ENCODE measurements at regions not wholly inside any gene's neighbourhood (a gene's known extent, or its start where the extent isn't known, plus 50 kb on each side); places are given as distances from the start of the nearest gene placed in this dataset.

GRCh38 chr13:30816736-30817135 lies 81.4 kb downstream of the ALOX5AP start:
- ChIA-PET CTCF (interaction anchor here (0.9 to 1.4 kb wide), 3 partner anchors 15 to 53 kb away, joined by 3 to 5 read pairs (median 3); no protein-coding TSS in a partner anchor), POLR2A (no interaction called here)
- Histone ChIP-seq H3K9me3 (no peaks in the 10 kb centered on the region), H3K4me2 (no peak overlapping the region), H3K4me3 (no peak overlapping the region), H3K4me1 (peaks cover 8% of the 10 kb centered on the region; the same call in 2 of the 3 replicates), H3K27ac (no peak overlapping the region)
- WGBS (ENCODE audit: missing lambda C conversion rate), result 64% methylated on average over 6 of the region's 6 CpGs
- DNase-seq (ENCODE audit: low read depth in 1 of 2, low spot score in 1 of 2) (no peak), FAIRE-seq (no peak), ATAC-seq (no peak)
- no peak for TF ChIP-seq ESRRA (IDR thresholded peaks at IDR 0.05; ENCODE audit: borderline replicate concordance, low read length)
- no peak for TF ChIP-seq EHF (CRISPR knock-in tag; IDR thresholded peaks at IDR 0.05)
- no peak for TF ChIP-seq HDAC2 (IDR thresholded peaks at IDR 0.05)
- TF ChIP-seq MYC (IDR thresholded peaks at IDR 0.05; ENCODE audit: borderline replicate concordance, low read length), result no peak
- TF ChIP-seq POLR2AphosphoS2 (conservative IDR thresholded peaks at IDR 0.05; ENCODE audit: low read length), result no peak
- TF ChIP-seq PHF8 (IDR thresholded peaks at IDR 0.05; ENCODE audit: borderline replicate concordance, low read depth), result no peak
- TF ChIP-seq TP53 (CRISPR knock-in tag; IDR thresholded peaks at IDR 0.05), result no peak
- no peak for TF ChIP-seq RNF2 (IDR thresholded peaks at IDR 0.05; ENCODE audit: borderline replicate concordance, low read depth)
- TF ChIP-seq HOXB13 (CRISPR knock-in tag; IDR thresholded peaks at IDR 0.05; ENCODE audit: low read depth), result no peak
- no peak for TF ChIP-seq CBX2 (IDR thresholded peaks at IDR 0.05; ENCODE audit: borderline replicate concordance, low read depth)
- TF ChIP-seq, protein P1, sequence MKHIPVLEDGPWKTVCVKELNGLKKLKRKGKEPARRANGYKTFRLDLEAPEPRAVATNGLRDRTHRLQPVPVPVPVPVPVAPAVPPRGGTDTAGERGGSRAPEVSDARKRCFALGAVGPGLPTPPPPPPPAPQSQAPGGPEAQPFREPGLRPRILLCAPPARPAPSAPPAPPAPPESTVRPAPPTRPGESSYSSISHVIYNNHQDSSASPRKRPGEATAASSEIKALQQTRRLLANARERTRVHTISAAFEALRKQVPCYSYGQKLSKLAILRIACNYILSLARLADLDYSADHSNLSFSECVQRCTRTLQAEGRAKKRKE (CRISPR knock-in tag; IDR thresholded peaks at IDR 0.05; ENCODE audit: low read depth), result no peak
- no peak for TF ChIP-seq JUN (IDR thresholded peaks at IDR 0.05)
- TF ChIP-seq MAFK (IDR thresholded peaks at IDR 0.05; ENCODE audit: partially characterized antibody), result no peak
- TF ChIP-seq SREBF2 (IDR thresholded peaks at IDR 0.05), result no peak
- no peak for TF ChIP-seq SMC3 (IDR thresholded peaks at IDR 0.05)
- no peak for TF ChIP-seq BHLHE40 (IDR thresholded peaks at IDR 0.05; ENCODE audit: low read depth, low read length)
- TF ChIP-seq CEBPB (IDR thresholded peaks at IDR 0.05), result no peak
- no peak for TF ChIP-seq POLR2A (IDR thresholded peaks at IDR 0.05; ENCODE audit: low read length)
- TF ChIP-seq CBX8 (IDR thresholded peaks at IDR 0.05), result no peak
- no peak for TF ChIP-seq HEYL (CRISPR knock-in tag; IDR thresholded peaks at IDR 0.05)

DNA sequence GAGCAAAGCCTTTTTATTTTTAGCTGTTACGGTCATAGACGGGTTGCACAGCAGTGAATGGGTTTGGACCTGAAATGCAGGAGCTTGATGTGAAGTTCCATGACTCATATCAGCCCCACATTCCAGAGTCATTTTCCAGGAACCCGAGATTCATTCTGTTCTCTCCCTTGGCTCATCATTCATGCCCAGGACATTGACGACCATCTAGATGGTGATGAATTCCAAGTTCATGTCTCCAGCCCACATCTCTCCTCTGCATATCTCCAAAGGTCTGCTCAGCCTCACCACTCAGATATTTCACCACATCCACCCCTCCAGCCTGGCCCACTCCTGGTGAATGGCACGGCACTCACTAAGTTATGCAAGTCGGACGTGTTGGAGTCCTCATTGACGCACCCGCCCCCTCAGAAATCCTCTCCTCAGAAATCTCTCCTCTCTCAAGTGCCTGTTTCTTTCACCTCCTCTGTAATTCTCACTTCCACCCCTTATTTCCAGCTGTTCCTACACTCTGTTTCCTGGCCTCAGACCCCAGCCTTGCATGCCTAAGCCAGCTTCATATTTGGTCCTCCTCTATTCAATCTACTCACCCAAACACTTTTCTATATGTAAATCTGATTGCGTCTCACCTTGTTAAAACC lies 83.1 kb downstream of the ALOX5AP start:
- POLR2A ChIA-PET, result no interaction called here
- no peak for TF ChIP-seq JUN (IDR thresholded peaks at IDR 0.05)
- TF ChIP-seq KDM1A (IDR thresholded peaks at IDR 0.05; ENCODE audit: low read depth), result no peak
- TF ChIP-seq CBX2 (IDR thresholded peaks at IDR 0.05; ENCODE audit: borderline replicate concordance, low read depth), result no peak
- TF ChIP-seq MAZ (IDR thresholded peaks at IDR 0.05; ENCODE audit: borderline replicate concordance, low read depth, low read length), result no peak
- H3K27ac ChIP-seq, result no peak overlapping the region; a peak in 1 of 6 replicates
- no peak overlapping the region for H3K4me3 ChIP-seq
- ATAC-seq (no peak), DNase-seq (ENCODE audit: low read depth in 1 of 2, low spot score in 1 of 2) (no peak), FAIRE-seq (no peak)
- 78% methylated on average over 10 of the region's 10 CpGs for WGBS (ENCODE audit: missing lambda C conversion rate)
- H3K9me3 ChIP-seq, result no peaks in the 10 kb centered on the region
- CTCF ChIA-PET, result interaction anchor here (0.5 to 1.0 kb wide), 2 partner anchors 43 to 137 kb away, joined by 3 read pairs; no protein-coding TSS in a partner anchor
- H3K4me1 ChIP-seq, result peaks cover 8% of the 10 kb centered on the region; the same call in 2 of the 3 replicates
- H3K4me2 ChIP-seq, result no peak overlapping the region

- ATAC-seq (no peak), FAIRE-seq (no peak), DNase-seq (ENCODE audit: low read depth in 1 of 2, low spot score in 1 of 2) (no peak)
- WGBS (ENCODE audit: missing lambda C conversion rate), result 45% methylated on average over 7 of the region's 7 CpGs
- ChIA-PET CTCF (no interaction called here), POLR2A (no interaction called here)
- Histone ChIP-seq H3K4me3 (no peak overlapping the region), H3K27ac (peak overlapping the region in 1 of 2 experiments; percentile 32; a peak in 1 of 6 replicates), H3K4me1 (peaks cover 8% of the 10 kb centered on the region; the same call in 2 of the 3 replicates), H3K9me3 (no peaks in the 10 kb centered on the region), H3K4me2 (peak overlapping the region; percentile 26; the same call in 1 of the 3 replicates)
- TF ChIP-seq, protein P1 (CRISPR knock-in tag; IDR thresholded peaks at IDR 0.05; ENCODE audit: low read depth), result no peak
- no peak for TF ChIP-seq PBX3 (IDR thresholded peaks at IDR 0.05)
- TF ChIP-seq NFE2L2 (conservative IDR thresholded peaks at IDR 0.05; ENCODE audit: low read length), result no peak
- TF ChIP-seq TP53 (CRISPR knock-in tag; IDR thresholded peaks at IDR 0.05), result no peak
- no peak for TF ChIP-seq HEYL (CRISPR knock-in tag; IDR thresholded peaks at IDR 0.05)
- TF ChIP-seq CBX2 (IDR thresholded peaks at IDR 0.05; ENCODE audit: borderline replicate concordance, low read depth), result no peak
- TF ChIP-seq, protein P2, sequence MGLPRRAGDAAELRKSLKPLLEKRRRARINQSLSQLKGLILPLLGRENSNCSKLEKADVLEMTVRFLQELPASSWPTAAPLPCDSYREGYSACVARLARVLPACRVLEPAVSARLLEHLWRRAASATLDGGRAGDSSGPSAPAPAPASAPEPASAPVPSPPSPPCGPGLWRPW (IDR thresholded peaks at IDR 0.05), result no peak
These were observed 84.0 kb downstream of the ALOX5AP start for GRCh38 chr13:30819136-30819888.

Measured in A549 (cell line).